GM19468 (cell line): ENCODE measurements at regions not wholly inside any gene's neighbourhood (a gene's known extent, or its start where the extent isn't known, plus 50 kb on each side); places are given as distances from the start of the nearest gene placed in this dataset.
"Not testable (repeated sequence)": the region's sequence is repeated elsewhere in the genome, so short reads cannot be mapped to it uniquely, and the experiment has no call there.

Experiments
- ATAC-seq: cut with Tn5 transposase; IDR thresholded peaks from one replicate; pipeline ENCODE4 v1.9.1; 2021; ENCODE audit warnings: mild to moderate bottlenecking, moderate library complexity, moderate number of reproducible peaks; ENCODE audit not compliant: unreplicated experiment; ENCODE audit errors: extremely low read depth

DNA sequence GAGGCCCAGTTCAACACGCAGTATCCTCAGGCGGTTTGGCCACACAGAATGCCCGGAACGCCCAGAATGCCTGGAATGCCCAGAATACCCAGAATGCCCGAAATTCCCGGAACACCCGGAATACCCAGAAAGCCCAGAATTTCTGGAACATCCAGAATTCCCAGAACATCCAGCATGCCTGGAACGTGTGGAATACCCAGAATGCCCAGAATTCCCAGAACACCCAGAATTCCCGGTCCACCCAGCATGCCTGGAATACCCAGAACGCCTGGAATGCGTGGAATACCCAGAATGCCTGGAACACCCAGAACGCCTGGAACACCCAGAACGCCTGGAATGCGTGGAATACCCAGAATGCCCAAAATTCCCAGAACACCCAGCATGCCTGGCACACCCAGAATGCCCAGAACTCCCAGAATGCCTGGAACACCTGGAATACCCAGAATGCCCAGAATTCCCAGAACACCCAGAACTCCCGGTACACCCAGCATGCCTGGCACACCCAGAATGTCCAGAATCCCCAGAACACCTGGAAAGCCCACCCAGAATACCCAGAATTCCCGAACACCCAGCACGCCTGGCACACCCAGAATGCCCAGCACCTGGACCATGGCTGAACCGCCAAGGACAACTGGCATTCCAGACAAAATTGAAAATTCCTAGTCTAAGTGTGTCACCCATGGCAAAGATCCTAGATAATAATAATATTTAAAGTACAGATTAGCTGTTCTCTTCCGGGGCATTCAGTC, 487.4 kb upstream of the SALL3 start:
- ATAC-seq, result no peak

DNA sequence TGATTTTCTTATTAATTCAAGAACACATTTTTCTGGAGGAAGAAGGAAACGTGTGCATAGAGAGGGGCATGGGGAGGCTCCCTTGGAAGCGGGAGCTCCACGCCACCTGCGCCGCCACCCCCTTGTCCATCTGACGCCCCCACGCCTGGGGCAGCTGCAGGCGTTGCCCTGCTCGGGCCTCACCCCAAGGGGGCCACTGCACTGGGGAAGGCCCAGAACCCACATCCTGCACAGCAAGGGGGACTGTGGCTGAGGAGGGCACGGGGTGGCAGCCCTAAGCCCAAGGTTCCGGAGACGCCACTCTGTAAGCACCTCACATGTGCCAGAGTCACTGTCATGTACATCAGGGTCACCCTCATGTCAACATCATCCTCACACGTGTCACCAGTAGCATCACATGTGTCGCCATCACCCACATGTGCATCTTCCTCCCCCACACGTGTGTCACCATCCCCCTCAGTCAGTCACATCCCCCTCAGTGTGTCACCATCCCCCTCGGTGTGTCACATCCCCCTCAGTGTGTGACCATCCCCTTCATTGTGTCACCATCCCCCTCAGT, 486.7 kb upstream of the SALL3 start:
- no peak for ATAC-seq

- ATAC-seq, result not testable (repeated sequence)
Measured at GRCh38 chr18:78493490-78493889, 486.1 kb upstream of the SALL3 start.

- ATAC-seq, result no peak
Measured at GRCh38 chr18:78494204-78495085, 485.2 kb upstream of the SALL3 start.

GRCh38 chr18:78495550-78495949, 484.1 kb upstream of the SALL3 start:
- ATAC-seq, result no peak

DNA sequence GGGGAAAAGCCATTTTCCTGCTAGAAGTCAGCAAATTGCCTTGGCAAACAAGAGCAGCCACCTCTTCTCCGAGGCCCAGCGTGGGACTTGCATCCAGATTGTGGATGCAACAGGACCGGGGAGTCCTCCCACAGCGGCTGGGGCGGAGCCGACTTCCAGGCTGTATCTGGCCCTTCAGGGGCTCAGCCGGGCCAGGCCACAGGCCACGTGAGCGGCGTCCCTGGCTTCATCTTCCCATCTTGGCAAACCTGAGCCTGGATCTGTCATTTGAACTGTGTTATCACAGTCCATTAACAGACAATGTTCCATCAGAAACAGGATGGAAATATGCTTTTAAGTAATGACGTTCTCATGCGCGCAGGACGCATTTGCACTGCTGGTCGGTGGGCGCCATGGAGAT, 483.5 kb upstream of the SALL3 start:
- no peak for ATAC-seq

DNA sequence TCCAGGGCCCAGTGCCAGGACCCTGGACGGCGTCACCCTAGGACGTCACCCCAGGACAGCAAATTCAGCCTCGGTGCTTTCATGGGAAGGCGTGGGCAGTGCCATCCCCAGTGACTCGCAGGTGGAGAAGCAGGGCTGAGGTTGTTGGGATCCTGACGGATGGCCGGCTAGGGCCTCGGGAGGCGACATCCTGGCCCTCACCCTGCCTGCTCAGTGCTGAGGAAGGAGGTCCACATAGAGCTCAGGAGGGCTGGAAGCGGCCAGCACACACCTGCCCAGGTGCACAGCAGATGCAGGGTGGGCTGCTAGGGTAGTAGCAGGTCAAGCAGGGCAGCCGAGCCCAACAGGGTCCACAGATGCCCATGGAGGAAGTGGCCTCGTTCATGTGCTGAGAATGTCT, 482.0 kb upstream of the SALL3 start:
- ATAC-seq, result no peak

- no peak for ATAC-seq
Measured at GRCh38 chr18:78499586-78499985, 480.0 kb upstream of the SALL3 start.

DNA sequence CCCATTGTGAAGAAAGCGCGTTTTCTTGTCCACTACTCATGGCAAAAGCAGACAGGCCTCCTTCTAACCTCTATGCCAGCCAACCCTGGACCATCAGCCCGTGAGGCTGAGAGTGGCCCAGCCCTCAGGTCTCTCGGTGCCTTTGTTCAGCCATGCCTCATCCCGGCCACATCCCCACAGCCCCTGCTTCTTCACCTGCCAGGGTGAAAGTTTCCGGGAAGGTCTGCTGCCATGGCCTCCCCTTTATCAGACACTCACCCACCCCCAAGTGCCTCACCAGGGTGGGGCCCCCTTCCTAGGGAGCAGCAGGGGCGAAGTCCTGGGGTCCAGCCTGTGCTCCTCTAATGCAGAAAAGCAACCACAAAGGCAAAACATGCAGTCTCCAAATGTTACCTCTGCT, 478.4 kb upstream of the SALL3 start:
- ATAC-seq, result no peak

DNA sequence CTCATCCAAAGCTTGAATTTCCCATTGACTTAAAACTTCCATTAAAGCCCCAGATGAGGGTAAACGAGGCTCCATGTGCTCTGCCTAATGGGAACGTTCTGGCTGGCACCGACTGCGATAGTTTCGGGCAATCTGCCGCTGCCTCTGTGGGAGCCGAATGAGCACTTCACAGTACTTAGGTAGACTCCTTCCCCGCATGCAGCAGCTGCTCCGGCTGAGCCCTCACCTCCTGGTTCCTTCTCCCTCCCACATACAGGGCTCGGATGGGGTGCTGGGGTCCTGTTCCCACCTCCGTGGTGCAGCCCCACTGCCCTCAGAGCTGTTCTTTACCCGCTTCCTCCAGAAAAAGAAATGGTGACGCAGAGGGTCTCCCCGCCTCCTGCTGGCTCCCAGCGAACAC, 476.5 kb upstream of the SALL3 start:
- ATAC-seq, result no peak

- no peak for ATAC-seq
Measured at GRCh38 chr18:78505851-78506461, 473.7 kb upstream of the SALL3 start.

- ATAC-seq, result no peak
Measured at GRCh38 chr18:78507217-78507616, 472.4 kb upstream of the SALL3 start.

- not testable (repeated sequence) for ATAC-seq
Measured at GRCh38 chr18:78508228-78508824, 471.3 kb upstream of the SALL3 start.

GRCh38 chr18:78510091-78510490, 469.5 kb upstream of the SALL3 start:
- ATAC-seq, result no peak

DNA sequence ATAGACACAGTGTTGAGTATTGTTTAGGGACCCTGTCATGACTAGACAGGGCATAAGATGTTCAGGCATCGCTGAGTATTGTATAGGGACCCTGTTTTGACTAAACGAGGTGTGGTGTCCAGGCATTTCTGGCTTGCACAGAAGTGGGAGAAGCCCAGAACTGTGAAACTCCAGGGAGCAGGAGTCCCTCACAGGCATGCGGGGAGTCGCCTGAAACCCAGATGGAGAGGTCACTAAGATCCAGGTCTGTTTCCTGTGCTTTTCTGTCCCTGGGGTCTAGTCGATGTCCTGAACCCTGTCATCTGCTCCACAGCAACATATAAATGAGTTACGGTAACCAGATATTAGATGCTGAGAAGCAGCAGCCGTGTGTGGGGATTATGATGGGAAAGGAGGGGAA, 469.0 kb upstream of the SALL3 start:
- ATAC-seq, result no peak

DNA sequence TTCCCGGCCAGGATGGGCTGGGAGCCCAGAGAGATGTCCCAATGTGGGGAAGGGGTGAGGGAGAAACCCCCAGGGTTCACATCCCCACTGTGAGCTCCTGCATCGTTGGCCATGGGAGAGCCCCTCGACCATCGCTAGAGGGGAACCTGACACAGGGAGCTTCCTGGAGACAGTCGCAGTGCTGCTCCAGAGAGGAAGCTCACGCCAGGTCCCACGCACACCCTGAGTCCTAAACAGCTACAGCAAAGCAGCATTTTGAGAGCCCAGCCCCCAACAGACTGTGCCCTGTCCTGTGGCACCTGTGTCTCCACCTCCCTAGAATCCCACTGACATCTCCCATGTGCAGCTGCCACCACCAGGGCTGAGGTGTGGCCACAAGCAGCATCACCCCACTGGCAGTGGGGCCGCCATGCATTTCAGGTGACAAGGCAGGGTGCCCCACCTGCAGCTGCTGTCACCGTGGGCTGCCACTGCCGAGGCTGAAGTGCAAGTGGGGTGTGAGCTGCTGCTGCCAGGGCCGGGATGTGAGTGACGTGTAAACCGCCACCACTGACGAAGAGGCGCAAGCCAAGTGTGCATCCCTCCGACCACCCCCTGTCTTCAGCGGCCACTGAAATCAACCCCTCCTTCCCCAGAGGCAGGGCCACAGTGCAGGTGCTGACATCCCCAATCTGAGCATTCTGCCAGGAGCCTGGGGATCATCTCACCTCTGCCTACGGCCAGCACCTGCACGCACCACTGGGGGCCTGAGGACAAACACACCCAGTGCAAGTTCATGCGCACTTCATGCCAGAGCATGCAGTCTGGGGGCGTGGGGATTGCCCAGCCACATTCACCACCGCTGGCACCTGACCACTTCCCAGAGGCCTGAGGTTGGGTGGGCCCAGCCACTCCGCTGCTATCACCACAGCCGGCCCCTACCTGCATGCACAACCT, 467.7 kb upstream of the SALL3 start:
- no peak for ATAC-seq

DNA sequence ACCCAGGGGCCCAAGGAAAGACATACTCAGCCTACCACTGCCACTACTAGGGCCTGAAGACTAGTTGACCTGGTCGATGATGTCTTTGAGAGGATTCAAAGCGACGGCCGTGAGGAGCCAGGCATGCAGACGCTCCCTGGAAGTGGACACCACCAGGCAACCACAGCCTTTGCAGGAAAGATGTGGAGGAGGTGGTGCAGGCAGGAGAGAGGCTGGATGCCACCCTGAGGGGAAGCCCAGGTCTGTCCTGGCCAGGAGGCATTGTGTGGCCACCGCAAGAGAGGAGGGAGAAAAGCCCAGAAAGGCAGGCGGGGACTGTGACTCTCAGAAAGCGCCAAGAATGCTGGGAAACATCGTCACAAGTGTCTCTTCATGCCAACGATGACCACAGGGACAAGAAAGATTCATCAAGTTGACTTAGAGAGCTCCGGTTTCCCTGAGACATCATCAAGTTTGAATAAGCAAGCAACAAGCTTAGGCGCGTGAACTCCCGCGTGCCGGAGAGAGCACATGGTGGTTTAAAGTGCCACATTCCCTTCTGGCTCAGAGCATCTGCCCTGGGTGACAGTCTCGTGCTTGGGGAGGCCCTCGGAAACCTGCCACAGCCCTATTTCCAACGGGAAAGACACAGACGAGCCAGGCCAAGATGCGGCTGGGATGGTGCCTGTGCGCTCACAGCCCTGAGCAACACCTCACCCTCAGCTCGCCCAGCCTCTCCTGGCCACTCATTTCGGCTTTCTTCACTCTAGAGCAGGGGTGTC, 464.5 kb upstream of the SALL3 start:
- ATAC-seq, result no peak

DNA sequence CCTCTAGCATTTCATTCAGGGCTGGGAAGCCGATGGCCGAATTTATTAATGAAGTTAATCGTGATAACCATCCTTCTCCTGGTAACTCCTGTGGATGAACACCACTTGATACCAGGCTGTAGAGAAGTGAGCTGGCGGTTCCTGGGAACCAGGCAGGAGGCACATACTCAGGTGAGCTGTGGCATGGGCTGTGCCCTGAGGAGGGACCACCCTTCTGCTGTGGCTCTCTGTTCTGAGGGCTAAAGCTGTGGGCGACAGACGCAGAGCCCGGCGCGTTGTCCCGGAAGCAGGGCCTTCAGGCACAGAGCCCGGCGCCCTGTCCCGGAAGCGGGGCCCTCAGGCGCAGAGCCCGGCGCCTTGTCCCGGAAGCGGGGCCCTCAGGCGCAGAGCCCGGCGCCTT, 462.3 kb upstream of the SALL3 start:
- ATAC-seq, result no peak

GRCh38 chr18:78517973-78518372, 461.6 kb upstream of the SALL3 start:
- ATAC-seq, result no peak
